ENCODE measurements at regions not wholly inside any gene's neighbourhood (a gene's known extent, or its start where the extent isn't known, plus 50 kb on each side); places are given as distances from the start of the nearest gene placed in this dataset.

- no peak for TF ChIP-seq SP1 (IDR thresholded peaks at IDR 0.05; ENCODE audit: low read depth)
- TF ChIP-seq CTCF (IDR thresholded peaks at IDR 0.05 in 2 of 3, conservative IDR thresholded peaks at IDR 0.05 in 1 of 3; ENCODE audit: borderline replicate concordance in 1 of 3, insufficient read depth in 1 of 3, low read depth in 2 of 3, low read length in 2 of 3) = no peak
- TF ChIP-seq EZH2 (IDR thresholded peaks at IDR 0.05) = no peak
- no peak for TF ChIP-seq POLR2A (IDR thresholded peaks at IDR 0.05; ENCODE audit: borderline replicate concordance, extremely low read depth, insufficient read depth, insufficient read length)
- no peak for TF ChIP-seq MAX (IDR thresholded peaks at IDR 0.05)
- TF ChIP-seq ATF3 (IDR thresholded peaks at IDR 0.05) = no peak
- TF ChIP-seq REST (IDR thresholded peaks at IDR 0.05; ENCODE audit: low read depth) = no peak
- no peak for TF ChIP-seq RAD21 (IDR thresholded peaks at IDR 0.05; ENCODE audit: low read depth)
- TF ChIP-seq EZH2phosphoT487 (IDR thresholded peaks at IDR 0.05; ENCODE audit: borderline replicate concordance) = no peak
- TF ChIP-seq FOSL1 (IDR thresholded peaks at IDR 0.05; ENCODE audit: low read depth) = no peak
- no peak for TF ChIP-seq YY1 (IDR thresholded peaks at IDR 0.05; ENCODE audit: extremely low read depth, insufficient replicate concordance, low read depth, low read length)
Measured at GRCh38 chr1:164921493-164921892, 362.5 kb downstream of the PBX1 start.

Measured in HCT116 (cell line).